ENCODE measurements at regions not wholly inside any gene's neighbourhood (a gene's known extent, or its start where the extent isn't known, plus 50 kb on each side); places are given as distances from the start of the nearest gene placed in this dataset.

- DNase-seq, result no peak
Measured at GRCh38 chrX:7789200-7789599, 53.8 kb upstream of the VCX start.

GRCh38 chrX:7788334-7788733, 54.6 kb upstream of the VCX start:
- DNase-seq, result no peak

GRCh38 chrX:7787714-7788113, 55.3 kb upstream of the VCX start:
- DNase-seq, result no peak

- DNase-seq, result no peak
Measured at GRCh38 chrX:7784580-7784979, 58.4 kb upstream of the VCX start.

- no peak for DNase-seq
Measured at GRCh38 chrX:7779644-7780043, 63.3 kb upstream of the VCX start.

- DNase-seq, result no peak
Measured at GRCh38 chrX:7775987-7776386, 67.0 kb upstream of the VCX start.

- DNase-seq, result no peak
Measured at GRCh38 chrX:7771788-7772438, 71.1 kb upstream of the VCX start.

- DNase-seq, result no peak
Measured at GRCh38 chrX:7759830-7760229, 83.1 kb upstream of the VCX start.

- DNase-seq, result no peak
Measured at GRCh38 chrX:7746856-7747255, 96.1 kb upstream of the VCX start.

GRCh38 chrX:7730071-7730470, 112.9 kb upstream of the VCX start:
- DNase-seq, result no peak

- no peak for DNase-seq
Measured at GRCh38 chrX:7720519-7720918, 122.5 kb upstream of the VCX start.

GRCh38 chrX:7714351-7714750, 128.6 kb upstream of the VCX start:
- no peak for DNase-seq

GRCh38 chrX:7711167-7711566, 131.8 kb upstream of the VCX start:
- no peak for DNase-seq

GRCh38 chrX:7709845-7710244, 133.1 kb upstream of the VCX start:
- DNase-seq, result no peak

- no peak for DNase-seq
Measured at GRCh38 chrX:7706032-7706431, 136.9 kb upstream of the VCX start.

GRCh38 chrX:7704205-7704604, 138.8 kb upstream of the VCX start:
- DNase-seq, result no peak

GRCh38 chrX:7698248-7698647, 144.7 kb upstream of the VCX start:
- DNase-seq, result no peak

- no peak for DNase-seq
Measured at GRCh38 chrX:7690842-7691241, 152.1 kb upstream of the VCX start.

GRCh38 chrX:7689791-7690412, 153.1 kb upstream of the VCX start:
- DNase-seq, result no peak

- no peak for DNase-seq
Measured at GRCh38 chrX:7680181-7680580, 162.8 kb upstream of the VCX start.

- DNase-seq, result no peak
Measured at GRCh38 chrX:7654316-7654715, 188.7 kb upstream of the VCX start.

GRCh38 chrX:7647831-7648230, 195.1 kb upstream of the VCX start:
- DNase-seq, result no peak

- no peak for DNase-seq
Measured at GRCh38 chrX:7641141-7641540, 201.8 kb upstream of the VCX start.

GRCh38 chrX:7640392-7640791, 202.6 kb upstream of the VCX start:
- no peak for DNase-seq

- DNase-seq, result no peak
Measured at GRCh38 chrX:7638078-7638710, 204.8 kb upstream of the VCX start.
